ENCODE measurements at regions not wholly inside any gene's neighbourhood (a gene's known extent, or its start where the extent isn't known, plus 50 kb on each side); places are given as distances from the start of the nearest gene placed in this dataset.

DNA sequence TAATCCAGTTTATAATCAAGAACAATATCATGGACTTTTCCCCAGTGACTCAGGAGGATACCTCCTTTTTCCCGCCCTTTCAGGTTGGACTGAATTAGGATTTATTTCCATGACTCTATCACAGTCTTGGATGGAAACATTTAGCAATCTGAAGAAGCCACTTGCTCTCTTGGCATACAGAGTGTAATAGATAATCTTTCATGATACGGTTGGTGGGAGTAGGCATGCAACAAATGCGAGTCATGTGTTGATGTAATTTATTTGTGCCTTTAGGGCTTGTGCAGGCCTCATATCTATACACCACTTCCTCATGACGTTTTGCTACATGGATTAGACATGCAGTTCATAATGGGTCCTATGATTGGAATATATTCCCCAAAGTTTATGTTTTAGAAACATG lies 54.2 kb upstream of the MCTP2 start:
- Histone ChIP-seq H3K4me3 (ENCODE audit: low read length) (no peak overlapping the region), H3K9ac (ENCODE audit: low read depth, low read length) (no peak overlapping the region), H3K9me3 (replicated peaks; ENCODE audit: low read length) (no peaks in the 10 kb centered on the region), H3K27me3 (ENCODE audit: control insufficient read depth, insufficient read depth, low read length) (no peaks in the 10 kb centered on the region), H3K4me1 (ENCODE audit: control insufficient read depth, insufficient read depth, low read length) (no peaks in the 10 kb centered on the region), H3K36me3 (ENCODE audit: insufficient read depth, low read length) (no peaks in the 10 kb centered on the region), H3K4me2 (ENCODE audit: low read length) (no peak overlapping the region)

DNA sequence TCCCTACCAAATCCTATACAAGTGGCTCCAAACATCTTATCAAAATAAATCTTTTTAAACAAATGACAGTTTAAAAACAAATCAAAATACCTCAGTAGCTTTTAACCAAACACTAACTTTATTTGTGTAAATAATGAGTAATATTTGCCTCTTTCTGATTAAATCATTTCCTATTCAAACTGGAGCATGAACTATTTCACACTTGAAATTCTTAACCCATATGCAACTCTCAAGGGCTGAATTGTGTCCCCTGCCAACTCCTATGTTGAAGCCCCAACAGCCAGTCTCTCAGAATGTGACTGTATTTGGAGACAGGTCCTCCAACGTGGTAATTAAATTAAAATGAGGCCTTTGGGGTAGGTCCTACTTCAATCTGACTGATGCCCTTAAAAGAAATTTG lies 55.9 kb upstream of the MCTP2 start:
- Histone ChIP-seq H3K9me3 (replicated peaks; ENCODE audit: low read length) (no peaks in the 10 kb centered on the region), H3K4me2 (ENCODE audit: low read length) (no peak overlapping the region), H3K4me1 (ENCODE audit: control insufficient read depth, insufficient read depth, low read length) (no peaks in the 10 kb centered on the region), H3K4me3 (ENCODE audit: low read length) (no peak overlapping the region), H3K27me3 (ENCODE audit: control insufficient read depth, insufficient read depth, low read length) (no peaks in the 10 kb centered on the region), H3K9ac (ENCODE audit: low read depth, low read length) (no peak overlapping the region), H3K36me3 (ENCODE audit: insufficient read depth, low read length) (no peaks in the 10 kb centered on the region)

DNA sequence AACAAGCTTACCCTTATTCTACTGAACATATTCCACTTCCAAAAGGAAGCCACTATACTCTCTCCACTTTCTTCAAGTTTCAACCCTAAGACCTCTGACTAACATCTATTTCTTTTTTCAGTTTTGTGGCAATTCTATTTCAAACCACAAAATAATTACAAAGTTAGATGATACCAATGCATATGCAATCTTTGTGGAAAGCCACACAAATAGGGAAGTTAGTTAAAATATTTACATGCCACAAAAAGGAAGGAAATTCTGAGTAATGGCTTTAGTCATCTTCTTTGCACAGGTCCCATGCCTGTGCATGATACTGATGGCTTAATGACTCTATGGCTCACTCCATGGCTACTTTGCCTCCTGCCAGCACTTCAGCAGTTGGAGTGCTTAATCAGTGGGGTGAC lies 57.0 kb upstream of the MCTP2 start:
- no peaks in the 10 kb centered on the region for H3K36me3 ChIP-seq (ENCODE audit: insufficient read depth, low read length)
- no peak overlapping the region for H3K9ac ChIP-seq (ENCODE audit: low read depth, low read length)
- H3K4me3 ChIP-seq (ENCODE audit: low read length) = no peak overlapping the region
- H3K4me2 ChIP-seq (ENCODE audit: low read length) = no peak overlapping the region
- H3K4me1 ChIP-seq (ENCODE audit: control insufficient read depth, insufficient read depth, low read length) = no peaks in the 10 kb centered on the region
- no peaks in the 10 kb centered on the region for H3K9me3 ChIP-seq (replicated peaks; ENCODE audit: low read length)
- H3K27me3 ChIP-seq (ENCODE audit: control insufficient read depth, insufficient read depth, low read length) = no peaks in the 10 kb centered on the region

DNA sequence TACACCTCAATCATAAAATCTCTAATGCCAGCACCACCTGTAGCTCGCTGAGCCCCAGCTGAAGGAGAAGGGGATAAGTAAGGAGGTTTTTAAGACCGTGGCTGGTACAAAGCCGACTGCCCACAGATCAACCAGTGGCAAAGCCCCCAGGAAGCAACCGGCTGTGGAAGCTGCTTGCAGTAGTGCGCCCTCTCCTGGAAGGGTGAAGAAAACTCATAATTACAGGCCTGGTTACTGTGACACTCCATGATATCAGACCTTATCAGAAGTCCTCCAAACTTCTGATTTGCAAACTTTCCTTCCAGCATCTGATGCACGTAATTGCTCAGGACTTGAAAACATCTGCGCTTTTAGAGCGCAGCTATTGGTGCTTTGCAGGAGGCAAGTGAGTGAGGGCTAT lies 63.1 kb upstream of the MCTP2 start:
- H3K9me3 ChIP-seq (replicated peaks; ENCODE audit: low read length) = no peaks in the 10 kb centered on the region
- no peaks in the 10 kb centered on the region for H3K4me1 ChIP-seq (ENCODE audit: control insufficient read depth, insufficient read depth, low read length)
- H3K4me3 ChIP-seq (ENCODE audit: low read length) = no peak overlapping the region
- no peaks in the 10 kb centered on the region for H3K27me3 ChIP-seq (ENCODE audit: control insufficient read depth, insufficient read depth, low read length)
- H3K4me2 ChIP-seq (ENCODE audit: low read length) = no peak overlapping the region
- no peak overlapping the region for H3K9ac ChIP-seq (ENCODE audit: low read depth, low read length)
- no peaks in the 10 kb centered on the region for H3K36me3 ChIP-seq (ENCODE audit: insufficient read depth, low read length)

GRCh38 chr15:94164971-94165370 lies 66.4 kb upstream of the MCTP2 start:
- H3K4me1 ChIP-seq (ENCODE audit: control insufficient read depth, insufficient read depth, low read length) = no peaks in the 10 kb centered on the region
- no peak overlapping the region for H3K4me2 ChIP-seq (ENCODE audit: low read length)
- no peak overlapping the region for H3K4me3 ChIP-seq (ENCODE audit: low read length)
- H3K9ac ChIP-seq (ENCODE audit: low read depth, low read length) = no peak overlapping the region
- H3K36me3 ChIP-seq (ENCODE audit: insufficient read depth, low read length) = no peaks in the 10 kb centered on the region
- H3K27me3 ChIP-seq (ENCODE audit: control insufficient read depth, insufficient read depth, low read length) = peaks cover 4% of the 10 kb centered on the region
- no peaks in the 10 kb centered on the region for H3K9me3 ChIP-seq (replicated peaks; ENCODE audit: low read length)

DNA sequence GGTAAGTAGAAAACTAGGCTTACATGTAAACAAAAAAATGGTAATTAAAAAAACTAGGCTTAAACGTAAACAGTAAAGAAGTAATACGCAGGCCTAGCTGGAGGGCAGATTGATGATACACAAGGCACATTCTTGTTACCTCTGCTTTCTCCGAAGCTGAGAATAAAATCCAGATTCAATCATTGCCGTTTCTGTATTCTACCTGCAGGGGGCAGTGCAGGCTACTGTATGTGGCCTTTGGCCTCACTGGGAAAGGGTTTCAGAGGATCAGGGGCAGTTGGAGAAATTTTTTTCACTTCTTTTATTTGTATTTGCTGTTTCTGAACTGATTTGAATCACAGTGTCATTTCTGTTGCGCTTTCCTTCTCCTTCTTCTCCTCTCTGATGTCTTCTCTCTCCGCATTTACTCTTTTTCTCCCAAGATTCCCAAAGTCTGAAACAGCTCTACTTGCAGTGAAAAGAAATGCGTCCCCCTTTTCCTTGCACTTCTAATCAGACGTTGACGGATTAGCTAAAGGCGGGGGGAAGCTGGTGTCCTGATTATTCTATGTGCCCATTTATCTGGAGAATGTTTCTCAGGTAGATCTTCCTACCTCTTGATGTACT lies 67.1 kb upstream of the MCTP2 start:
- H3K4me1 ChIP-seq (ENCODE audit: control insufficient read depth, insufficient read depth, low read length) = no peaks in the 10 kb centered on the region

GRCh38 chr15:94162939-94163338 lies 68.4 kb upstream of the MCTP2 start:
- peaks cover 4% of the 10 kb centered on the region for H3K27me3 ChIP-seq (ENCODE audit: control insufficient read depth, insufficient read depth, low read length)
- H3K4me2 ChIP-seq (ENCODE audit: low read length) = no peak overlapping the region
- H3K4me3 ChIP-seq (ENCODE audit: low read length) = no peak overlapping the region
- H3K4me1 ChIP-seq (ENCODE audit: control insufficient read depth, insufficient read depth, low read length) = no peaks in the 10 kb centered on the region
- no peak overlapping the region for H3K9ac ChIP-seq (ENCODE audit: low read depth, low read length)
- no peaks in the 10 kb centered on the region for H3K9me3 ChIP-seq (replicated peaks; ENCODE audit: low read length)
- no peaks in the 10 kb centered on the region for H3K36me3 ChIP-seq (ENCODE audit: insufficient read depth, low read length)

More for the DNA sequence above, 67.1 kb upstream of the MCTP2 start:
- Histone ChIP-seq H3K4me3 (ENCODE audit: low read length) (no peak overlapping the region), H3K9me3 (replicated peaks; ENCODE audit: low read length) (no peaks in the 10 kb centered on the region), H3K4me2 (ENCODE audit: low read length) (no peak overlapping the region), H3K27me3 (ENCODE audit: control insufficient read depth, insufficient read depth, low read length) (peaks cover 4% of the 10 kb centered on the region), H3K36me3 (ENCODE audit: insufficient read depth, low read length) (no peaks in the 10 kb centered on the region), H3K9ac (ENCODE audit: low read depth, low read length) (no peak overlapping the region)

DNA sequence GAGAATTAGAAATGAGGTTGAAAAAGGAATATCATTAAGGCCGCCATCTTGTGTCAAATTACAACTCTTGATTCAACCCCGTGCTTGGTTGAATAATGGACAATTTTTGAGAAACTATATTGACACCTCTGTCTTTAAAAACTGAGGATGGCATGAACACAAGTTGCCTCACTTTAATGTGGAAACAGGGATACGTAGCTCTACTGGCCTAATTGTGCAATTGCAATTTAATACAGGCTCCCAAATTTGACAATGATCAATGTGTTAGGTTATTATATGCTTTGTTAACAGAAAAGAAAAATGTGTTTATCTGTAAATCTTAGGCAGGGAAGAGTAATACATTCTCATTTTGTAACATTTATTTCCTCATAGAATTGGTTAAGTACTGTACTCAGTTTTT lies 77.1 kb upstream of the MCTP2 start:
- Histone ChIP-seq H3K9me3 (replicated peaks; ENCODE audit: low read length) (no peaks in the 10 kb centered on the region), H3K36me3 (ENCODE audit: insufficient read depth, low read length) (no peaks in the 10 kb centered on the region), H3K4me3 (ENCODE audit: low read length) (no peak overlapping the region), H3K9ac (ENCODE audit: low read depth, low read length) (no peak overlapping the region), H3K4me1 (ENCODE audit: control insufficient read depth, insufficient read depth, low read length) (no peaks in the 10 kb centered on the region), H3K27me3 (ENCODE audit: control insufficient read depth, insufficient read depth, low read length) (no peaks in the 10 kb centered on the region), H3K4me2 (ENCODE audit: low read length) (no peak overlapping the region)

DNA sequence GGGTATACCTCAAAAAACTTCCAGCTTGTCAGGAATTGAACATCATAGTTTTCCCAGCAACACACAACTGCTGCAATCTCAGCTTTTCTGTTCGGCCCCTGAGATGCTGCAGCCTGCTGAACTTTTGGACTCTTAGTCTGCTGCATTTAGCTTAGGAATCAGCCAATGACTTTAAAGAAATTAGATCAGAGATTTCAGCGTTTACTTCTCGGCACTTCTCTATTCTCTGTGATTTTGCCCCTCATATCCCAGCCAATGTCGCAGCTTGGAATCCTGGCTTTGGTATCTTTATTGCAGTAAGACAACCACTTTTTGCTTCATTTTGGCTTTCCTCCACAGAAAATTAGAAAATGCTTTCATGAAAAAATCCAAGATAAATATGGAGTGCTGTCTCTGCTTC lies 86.3 kb upstream of the MCTP2 start:
- H3K27me3 ChIP-seq (ENCODE audit: control insufficient read depth, insufficient read depth, low read length) = no peaks in the 10 kb centered on the region
- H3K4me3 ChIP-seq (ENCODE audit: low read length) = no peak overlapping the region
- H3K4me1 ChIP-seq (ENCODE audit: control insufficient read depth, insufficient read depth, low read length) = no peaks in the 10 kb centered on the region
- no peaks in the 10 kb centered on the region for H3K9me3 ChIP-seq (replicated peaks; ENCODE audit: low read length)
- H3K36me3 ChIP-seq (ENCODE audit: insufficient read depth, low read length) = no peaks in the 10 kb centered on the region
- no peak overlapping the region for H3K9ac ChIP-seq (ENCODE audit: low read depth, low read length)
- H3K4me2 ChIP-seq (ENCODE audit: low read length) = no peak overlapping the region

- no peaks in the 10 kb centered on the region for H3K27me3 ChIP-seq (ENCODE audit: control insufficient read depth, insufficient read depth, low read length)
Measured at GRCh38 chr15:94141802-94142201, 89.6 kb upstream of the MCTP2 start.

GRCh38 chr15:94135486-94136147 lies 95.7 kb upstream of the MCTP2 start:
- no peak overlapping the region for H3K9ac ChIP-seq (ENCODE audit: low read depth, low read length)
- H3K27me3 ChIP-seq (ENCODE audit: control insufficient read depth, insufficient read depth, low read length) = no peaks in the 10 kb centered on the region
- no peak overlapping the region for H3K4me2 ChIP-seq (ENCODE audit: low read length)
- H3K9me3 ChIP-seq (replicated peaks; ENCODE audit: low read length) = no peaks in the 10 kb centered on the region
- no peaks in the 10 kb centered on the region for H3K36me3 ChIP-seq (ENCODE audit: insufficient read depth, low read length)
- no peaks in the 10 kb centered on the region for H3K4me1 ChIP-seq (ENCODE audit: control insufficient read depth, insufficient read depth, low read length)
- H3K4me3 ChIP-seq (ENCODE audit: low read length) = no peak overlapping the region

More at GRCh38 chr15:94141802-94142201, 89.6 kb upstream of the MCTP2 start:
- Histone ChIP-seq H3K4me3 (ENCODE audit: low read length) (no peak overlapping the region), H3K9ac (ENCODE audit: low read depth, low read length) (no peak overlapping the region), H3K9me3 (replicated peaks; ENCODE audit: low read length) (no peaks in the 10 kb centered on the region), H3K36me3 (ENCODE audit: insufficient read depth, low read length) (no peaks in the 10 kb centered on the region), H3K4me1 (ENCODE audit: control insufficient read depth, insufficient read depth, low read length) (no peaks in the 10 kb centered on the region), H3K4me2 (ENCODE audit: low read length) (no peak overlapping the region)

- Histone ChIP-seq H3K9ac (ENCODE audit: low read depth, low read length) (no peak overlapping the region), H3K9me3 (replicated peaks; ENCODE audit: low read length) (no peaks in the 10 kb centered on the region), H3K36me3 (ENCODE audit: insufficient read depth, low read length) (no peaks in the 10 kb centered on the region), H3K4me1 (ENCODE audit: control insufficient read depth, insufficient read depth, low read length) (no peaks in the 10 kb centered on the region), H3K27me3 (ENCODE audit: control insufficient read depth, insufficient read depth, low read length) (no peaks in the 10 kb centered on the region), H3K4me2 (ENCODE audit: low read length) (no peak overlapping the region), H3K4me3 (ENCODE audit: low read length) (no peak overlapping the region)
Measured at GRCh38 chr15:94131875-94132274, 99.5 kb upstream of the MCTP2 start.
